ENCODE measurements at regions not wholly inside any gene's neighbourhood (a gene's known extent, or its start where the extent isn't known, plus 50 kb on each side); places are given as distances from the start of the nearest gene placed in this dataset.
"Not testable (repeated sequence)": the region's sequence is repeated elsewhere in the genome, so short reads cannot be mapped to it uniquely, and the experiment has no call there.

- POLR2A ChIA-PET: no interaction called here
- intact Hi-C loops (cut with micrococcal nuclease): loop anchor here (10.0 kb wide), 1 partner anchor 158 kb away; no protein-coding TSS in a partner anchor
- no peak overlapping the region for H3K4me3 Mint-ChIP-seq
- TF ChIP-seq, protein P1, sequence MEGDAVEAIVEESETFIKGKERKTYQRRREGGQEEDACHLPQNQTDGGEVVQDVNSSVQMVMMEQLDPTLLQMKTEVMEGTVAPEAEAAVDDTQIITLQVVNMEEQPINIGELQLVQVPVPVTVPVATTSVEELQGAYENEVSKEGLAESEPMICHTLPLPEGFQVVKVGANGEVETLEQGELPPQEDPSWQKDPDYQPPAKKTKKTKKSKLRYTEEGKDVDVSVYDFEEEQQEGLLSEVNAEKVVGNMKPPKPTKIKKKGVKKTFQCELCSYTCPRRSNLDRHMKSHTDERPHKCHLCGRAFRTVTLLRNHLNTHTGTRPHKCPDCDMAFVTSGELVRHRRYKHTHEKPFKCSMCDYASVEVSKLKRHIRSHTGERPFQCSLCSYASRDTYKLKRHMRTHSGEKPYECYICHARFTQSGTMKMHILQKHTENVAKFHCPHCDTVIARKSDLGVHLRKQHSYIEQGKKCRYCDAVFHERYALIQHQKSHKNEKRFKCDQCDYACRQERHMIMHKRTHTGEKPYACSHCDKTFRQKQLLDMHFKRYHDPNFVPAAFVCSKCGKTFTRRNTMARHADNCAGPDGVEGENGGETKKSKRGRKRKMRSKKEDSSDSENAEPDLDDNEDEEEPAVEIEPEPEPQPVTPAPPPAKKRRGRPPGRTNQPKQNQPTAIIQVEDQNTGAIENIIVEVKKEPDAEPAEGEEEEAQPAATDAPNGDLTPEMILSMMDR (IDR thresholded peaks at IDR 0.05): no peak
- no peaks in the 10 kb centered on the region for H3K9me3 Mint-ChIP-seq
- ATAC-seq (no peak), DNase-seq (no peak)
- H3K36me3 Mint-ChIP-seq (ENCODE audit: low read depth): no peaks in the 10 kb centered on the region
- CTCF ChIA-PET: interaction anchor here (0.5 to 1.0 kb wide), 3 partner anchors 23 to 157 kb away, joined by 3 read pairs; no protein-coding TSS in a partner anchor
- no peaks in the 10 kb centered on the region for H3K4me1 Mint-ChIP-seq (ENCODE audit: low read depth)
- peaks cover 15% of the 10 kb centered on the region for H3K27me3 Mint-ChIP-seq
- H3K27ac Mint-ChIP-seq: no peak overlapping the region
Measured at GRCh38 chr1:157352817-157353408, 199.4 kb downstream of the FCRL5 start.

GRCh38 chr1:157352216-157352615 is 200.1 kb downstream of the FCRL5 start:
- no peak for DNase-seq
- Mint-ChIP-seq H3K27me3 (peaks cover 17% of the 10 kb centered on the region), H3K27ac (no peak overlapping the region), H3K9me3 (no peaks in the 10 kb centered on the region), H3K36me3 (ENCODE audit: low read depth) (no peaks in the 10 kb centered on the region), H3K4me1 (ENCODE audit: low read depth) (no peaks in the 10 kb centered on the region), H3K4me3 (no peak overlapping the region)
- POLR2A ChIA-PET: no interaction called here
- CTCF ChIA-PET: interaction anchor here (0.7 to 1.0 kb wide), 2 partner anchors 22 to 156 kb away, joined by 3 read pairs; no protein-coding TSS in a partner anchor
- ATAC-seq: no peak
- intact Hi-C loops (cut with micrococcal nuclease): loop anchor here (10.0 kb wide), 1 partner anchor 157 kb away; no protein-coding TSS in a partner anchor
- TF ChIP-seq, protein P1 (IDR thresholded peaks at IDR 0.05): no peak

DNA sequence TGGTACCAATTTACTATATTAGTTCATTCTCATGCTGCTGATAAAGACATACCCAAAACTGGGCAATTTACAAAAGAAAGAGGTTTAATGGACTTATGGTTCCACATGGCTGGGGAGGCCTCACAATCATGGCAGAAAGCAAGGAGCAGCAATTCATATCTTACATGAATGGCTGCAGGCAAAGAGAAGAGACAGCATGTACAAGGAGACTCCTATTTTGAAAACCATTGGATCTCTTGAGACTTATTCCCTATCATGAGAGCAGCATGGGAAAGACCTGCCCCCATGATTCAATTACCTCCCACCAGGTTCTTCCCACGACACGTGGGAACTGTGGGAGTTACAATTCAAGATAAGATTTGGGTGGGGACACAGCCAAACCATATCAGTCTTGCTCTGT is 200.5 kb downstream of the FCRL5 start:
- H3K9me3 Mint-ChIP-seq; H3K4me1 Mint-ChIP-seq (ENCODE audit: low read depth); H3K27ac Mint-ChIP-seq; CTCF ChIA-PET; POLR2A ChIA-PET; H3K36me3 Mint-ChIP-seq (ENCODE audit: low read depth); H3K4me3 Mint-ChIP-seq; DNase-seq; ATAC-seq: not testable (repeated sequence)
- intact Hi-C loops (cut with micrococcal nuclease): loop anchor here (10.0 kb wide), 1 partner anchor 157 kb away; no protein-coding TSS in a partner anchor
- peaks cover 18% of the 10 kb centered on the region for H3K27me3 Mint-ChIP-seq

DNA sequence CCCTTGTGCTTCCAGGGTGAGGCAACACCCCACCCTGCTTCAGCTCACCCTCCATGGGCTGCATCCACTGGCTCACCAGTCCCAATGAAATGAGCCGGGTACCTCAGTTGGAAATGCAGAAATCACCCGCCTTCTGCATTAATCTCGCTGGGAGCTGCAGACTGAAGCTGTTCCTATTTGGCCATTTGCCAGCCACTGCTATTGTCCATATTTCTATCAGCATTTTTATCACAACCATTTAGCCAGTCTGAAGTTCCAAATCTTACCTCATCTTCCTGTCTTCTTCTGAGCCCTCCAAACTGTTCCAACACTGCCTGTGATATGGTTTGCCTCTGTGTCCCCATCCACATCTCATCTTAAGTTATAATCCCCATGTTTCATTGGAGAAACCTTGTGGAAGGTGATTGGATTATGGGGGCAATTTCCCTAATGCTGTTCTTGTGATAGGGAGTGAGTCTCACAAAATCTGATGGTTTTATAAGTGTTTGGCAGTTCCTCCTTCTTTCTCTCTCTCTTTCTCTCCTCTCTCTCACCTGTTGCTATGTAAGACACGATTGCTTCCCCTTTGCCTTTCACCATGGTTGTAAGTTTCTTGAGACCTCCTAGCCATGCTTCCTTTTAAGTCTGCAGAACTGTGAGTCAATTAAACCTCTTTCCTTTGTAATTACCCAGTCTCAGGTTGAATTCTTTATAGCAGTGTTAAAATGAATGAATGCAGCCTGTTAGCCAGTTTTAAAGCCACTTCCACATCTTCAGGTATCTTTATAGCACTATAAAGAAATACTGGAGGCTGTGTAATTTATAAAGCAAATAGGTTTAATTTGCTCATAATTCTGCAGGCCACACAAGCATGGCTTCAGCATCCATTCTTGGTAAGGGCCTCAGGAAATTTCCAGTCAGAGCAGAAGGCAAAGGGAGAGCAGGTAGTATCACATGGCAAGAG is 203.5 kb downstream of the FCRL5 start:
- no peaks in the 10 kb centered on the region for H3K4me1 Mint-ChIP-seq (ENCODE audit: low read depth)
- no peak for DNase-seq
- TF ChIP-seq, protein P1 (IDR thresholded peaks at IDR 0.05): no peak
- intact Hi-C loops (cut with micrococcal nuclease): no loop called here
- no peaks in the 10 kb centered on the region for H3K36me3 Mint-ChIP-seq (ENCODE audit: low read depth)
- H3K9me3 Mint-ChIP-seq: peaks cover 5% of the 10 kb centered on the region
- H3K4me3 Mint-ChIP-seq: no peak overlapping the region
- peaks cover 32% of the 10 kb centered on the region for H3K27me3 Mint-ChIP-seq
- ChIA-PET CTCF (no interaction called here), POLR2A (no interaction called here)
- no peak for ATAC-seq
- H3K27ac Mint-ChIP-seq: no peak overlapping the region

DNA sequence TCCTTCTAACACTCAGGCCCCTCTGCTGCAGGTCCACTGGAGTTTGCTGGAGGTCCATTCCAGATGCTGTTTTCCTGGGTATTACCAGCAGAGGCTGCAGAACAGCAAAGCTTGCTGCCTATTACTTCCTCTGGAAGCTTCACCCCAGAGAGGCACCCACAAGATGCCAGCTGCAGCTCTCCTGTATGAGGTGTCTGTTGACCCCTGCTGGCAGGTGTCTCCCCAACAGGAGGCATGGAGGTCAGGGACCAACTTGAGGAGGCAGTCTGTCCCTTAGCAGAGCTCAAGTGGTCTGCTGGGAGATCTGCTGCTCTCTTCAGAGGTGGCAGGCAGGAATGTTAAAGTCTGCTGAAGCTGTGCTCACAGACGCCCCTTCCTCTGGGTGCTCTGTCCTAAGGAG is 204.8 kb downstream of the FCRL5 start:
- H3K9me3 Mint-ChIP-seq: peaks cover 5% of the 10 kb centered on the region
- no peaks in the 10 kb centered on the region for H3K36me3 Mint-ChIP-seq (ENCODE audit: low read depth)
- TF ChIP-seq, protein P1 (IDR thresholded peaks at IDR 0.05): no peak
- DNase-seq (no peak), ATAC-seq (no peak)
- ChIA-PET CTCF (no interaction called here), POLR2A (no interaction called here)
- intact Hi-C loops (cut with micrococcal nuclease): no loop called here
- H3K4me1 Mint-ChIP-seq (ENCODE audit: low read depth): no peaks in the 10 kb centered on the region
- no peak overlapping the region for H3K4me3 Mint-ChIP-seq
- no peak overlapping the region for H3K27ac Mint-ChIP-seq
- peaks cover 32% of the 10 kb centered on the region for H3K27me3 Mint-ChIP-seq

- H3K4me3 Mint-ChIP-seq; H3K27me3 Mint-ChIP-seq; ATAC-seq; CTCF ChIA-PET; POLR2A ChIA-PET; H3K4me1 Mint-ChIP-seq (ENCODE audit: low read depth); H3K36me3 Mint-ChIP-seq (ENCODE audit: low read depth); H3K9me3 Mint-ChIP-seq; DNase-seq; H3K27ac Mint-ChIP-seq; intact Hi-C loops (cut with micrococcal nuclease): not testable (repeated sequence)
Measured at GRCh38 chr1:157337785-157338184, 199.6 kb upstream of the ETV3 start.
